A549 (cell line): ENCODE measurements at regions not wholly inside any gene's neighbourhood (a gene's known extent, or its start where the extent isn't known, plus 50 kb on each side); places are given as distances from the start of the nearest gene placed in this dataset.

Experiments
- ATAC-seq, 2 experiments: fragments of 200-7000 bp in 1 of 2; fragments of >200 bp in 1 of 2; cut with Nextera tagmentation in 1 of 2; cut with Tn5 transposase in 1 of 2; 3 replicates each; pipeline versions ENCODE4 v1.8.0 to v1.9.1; 2018 to 2020; ENCODE audit warnings: mild to moderate bottlenecking in 1 of 2, moderate library complexity in 1 of 2
- CTCF ChIA-PET: fragments of 300-600 bp; sonication (Branson Sonifier 250); formaldehyde crosslinking; extraction: SDS; loops from one replicate; lab custom pipeline; 2021; ENCODE audit warnings: antibody characterized with exemption, inconsistent platforms; lab: Yijun Ruan, JAX
- POLR2A ChIA-PET: fragments of 350-600 bp; formaldehyde crosslinking; extraction: SDS; loops from one replicate; lab custom pipeline; 2021; ENCODE audit warnings: antibody characterized with exemption, inconsistent platforms; lab: Yijun Ruan, JAX
- DNase-seq, 2 experiments: peaks; one replicate each; pipeline versions ENCODE4 v3.0.0 to v3.0.0-alpha.2; 2011 to 2016; ENCODE audit warnings: low read depth in 1 of 2, low spot score in 1 of 2
- FAIRE-seq: peaks from 2 replicates; lab custom pipeline; 2011; peaks lifted over from hg19 to GRCh38; lab: Jason Lieb, UNC
- H3K27ac ChIP-seq, 2 experiments: fragments of >200 bp; sonication (Bioruptor Twin); formaldehyde crosslinking; 3 replicates each; pipeline ENCODE4 v1.5.1; 2016 to 2017
- H3K4me1 ChIP-seq: fragments of >200 bp; sonication (Bioruptor Twin); formaldehyde crosslinking; 3 replicates; pipeline ENCODE4 v1.6.1; 2016
- H3K4me2 ChIP-seq: fragments of >200 bp; sonication (Bioruptor Twin); formaldehyde crosslinking; 3 replicates; pipeline ENCODE4 v1.6.1; 2016
- H3K4me3 ChIP-seq: fragments of >200 bp; sonication (Bioruptor Twin); formaldehyde crosslinking; 3 replicates; pipeline ENCODE4 v1.5.1; 2016
- H3K9me3 ChIP-seq: fragments of >200 bp; sonication (Bioruptor Twin); formaldehyde crosslinking; 3 replicates; pipeline ENCODE4 v1.6.1; 2016
- BHLHE40 ChIP-seq: IDR thresholded peaks from 2 replicates; pipeline ENCODE4 v1.6.1; 2012; ENCODE audit warnings: low read depth, low read length, inconsistent platforms
- CEBPB ChIP-seq, 2 experiments: fragments of >200 bp in 1 of 2; sonication (Bioruptor Twin) in 1 of 2; formaldehyde crosslinking in 1 of 2; IDR thresholded peaks; 2 replicates each; pipeline ENCODE4 v1.6.1; 2012 to 2016
- CTCF ChIP-seq: fragments of >200 bp; sonication (Bioruptor Twin); formaldehyde crosslinking; IDR thresholded peaks from 3 replicates; pipeline ENCODE4 v1.5.1; 2016
- EHMT2 ChIP-seq: fragments of 200-600 bp; sonication (generic); IDR thresholded peaks from 2 replicates; pipeline ENCODE4 v1.6.1; 2016; ENCODE audit warnings: antibody characterized with exemption, low read depth, mild to moderate bottlenecking, moderate library complexity
- EP300 ChIP-seq, 2 experiments: fragments of >200 bp; sonication (Bioruptor Twin); formaldehyde crosslinking; IDR thresholded peaks; 2 replicates in 1 of 2; 3 replicates in 1 of 2; pipeline ENCODE4 v1.6.1; 2016 to 2017
- FOXS1 ChIP-seq: fragments of 250-450 bp; sonication (Bioruptor Pico); IDR thresholded peaks from 2 replicates; pipeline ENCODE4 v1.5.0; 2020; ENCODE audit warnings: mild to moderate bottlenecking, moderate library complexity
- HDAC2 ChIP-seq: fragments of 200-600 bp; sonication (generic); IDR thresholded peaks from 2 replicates; pipeline ENCODE4 v1.6.1; 2016
- HES2 ChIP-seq: fragments of >200 bp; sonication (Bioruptor Twin); formaldehyde crosslinking; IDR thresholded peaks from 2 replicates; pipeline ENCODE4 v1.6.1; 2016
- HMGXB4 ChIP-seq: fragments of 250-450 bp; sonication (Bioruptor Pico); IDR thresholded peaks from 2 replicates; pipeline ENCODE4 v1.5.0; 2021; ENCODE audit warnings: mild to moderate bottlenecking, moderate library complexity, borderline replicate concordance
- HOXB5 ChIP-seq: fragments of 250-450 bp; sonication (Bioruptor Pico); IDR thresholded peaks from 2 replicates; pipeline ENCODE4 v1.5.0; 2020; ENCODE audit warnings: mild to moderate bottlenecking, moderate library complexity
- NPAS2 ChIP-seq: fragments of 250-450 bp; sonication (Bioruptor Pico); IDR thresholded peaks from 2 replicates; pipeline ENCODE4 v1.8.0; 2022; ENCODE audit warnings: mild to moderate bottlenecking, moderate library complexity, borderline replicate concordance
- PBX3 ChIP-seq: IDR thresholded peaks from 2 replicates; pipeline ENCODE4 v1.6.1; 2012
- RNF2 ChIP-seq: fragments of 200-600 bp; sonication (generic); IDR thresholded peaks from 2 replicates; pipeline ENCODE4 v1.6.1; 2016; ENCODE audit warnings: low read depth, mild to moderate bottlenecking, antibody characterized with exemption, moderate library complexity, borderline replicate concordance
- SREBF2 ChIP-seq: fragments of 450-650 bp; IDR thresholded peaks from 2 replicates; pipeline ENCODE4 v1.6.1; 2014; ENCODE audit warnings: mild to moderate bottlenecking, moderate library complexity
- TFCP2L1 ChIP-seq: fragments of 250-450 bp; sonication (Bioruptor Pico); IDR thresholded peaks from 2 replicates; pipeline ENCODE4 v1.5.0; 2021; ENCODE audit warnings: mild to moderate bottlenecking
- USF2 ChIP-seq: fragments of 450-650 bp; IDR thresholded peaks from 2 replicates; pipeline ENCODE4 v1.6.1; 2014; ENCODE audit warnings: antibody characterized with exemption
- ZFP36 ChIP-seq: fragments of 450-650 bp; IDR thresholded peaks from 2 replicates; pipeline ENCODE4 v1.6.1; 2014; ENCODE audit warnings: borderline replicate concordance; ENCODE audit not compliant: partially characterized antibody
- WGBS: methylation state at CpG from one replicate; pipeline ENCODE4 v1.1.6; 2017; ENCODE audit errors: missing lambda C conversion rate; 5-methylcytosine and 5-hydroxymethylcytosine counted together

GRCh38 chr11:70731271-70732022 is 333.1 kb downstream of the CTTN start (continued):
- TF ChIP-seq CEBPB (IDR thresholded peaks at IDR 0.05) (no peak), USF2 (no peak), BHLHE40 (no peak)

GRCh38 chr11:70732023-70732880 is 333.9 kb downstream of the CTTN start:
- Histone ChIP-seq H3K4me2 (no peak overlapping the region), H3K27ac (no peak overlapping the region), H3K4me3 (no peak overlapping the region), H3K4me1 (no peaks in the 10 kb centered on the region), H3K9me3 (no peaks in the 10 kb centered on the region)
- ATAC-seq, result peak in 1 of 2 experiments; percentile 36; a peak in 2 of 6 replicates
- DNase-seq, result no peak
- TF ChIP-seq ZFP36 (no peak), FOXS1 (CRISPR knock-in tag) (no peak), HMGXB4 (CRISPR knock-in tag) (no peak), SREBF2 (no peak), TFCP2L1 (CRISPR knock-in tag) (no peak), EP300 (IDR thresholded peaks at IDR 0.05) (no peak), HES2 (no peak), EHMT2 (no peak), RNF2 (no peak), CTCF (no peak), PBX3 (no peak), NPAS2 (CRISPR knock-in tag) (no peak), HOXB5 (CRISPR knock-in tag) (no peak)
- FAIRE-seq, result no peak
- POLR2A ChIA-PET, result no interaction called here
- WGBS, result 93% methylated on average over 14 of the region's 14 CpGs
- CTCF ChIA-PET, result interaction anchor here (1.2 kb wide), 1 partner anchor 10 kb away, joined by 5 read pairs; no protein-coding TSS in a partner anchor

- no peak overlapping the region for H3K4me3 ChIP-seq
- H3K4me1 ChIP-seq, result no peaks in the 10 kb centered on the region
- DNase-seq, result no peak
- no peak for TF ChIP-seq HDAC2
- no peak for ATAC-seq
- FAIRE-seq, result no peak
- no peak overlapping the region for H3K4me2 ChIP-seq
- ChIA-PET CTCF (interaction anchor here (1.2 kb wide), 1 partner anchor 9 kb away, joined by 5 read pairs; no protein-coding TSS in a partner anchor), POLR2A (no interaction called here)
- no peak overlapping the region for H3K27ac ChIP-seq
- no peaks in the 10 kb centered on the region for H3K9me3 ChIP-seq
- 89% methylated on average over 16 of the region's 16 CpGs for WGBS
Measured at GRCh38 chr11:70732881-70733196, 334.5 kb downstream of the CTTN start.
